H1 (cell line): ENCODE measurements at regions not wholly inside any gene's neighbourhood (a gene's known extent, or its start where the extent isn't known, plus 50 kb on each side); places are given as distances from the start of the nearest gene placed in this dataset.

Experiments used
- POU5F1 ChIP-seq: IDR thresholded peaks from 2 replicates; pipeline ENCODE4 v1.6.1; 2011; ENCODE audit warnings: low read depth, mild to moderate bottlenecking, low read length, moderate library complexity

- no peak for TF ChIP-seq POU5F1
Measured at GRCh38 chr17:5870231-5870953, 199.8 kb upstream of the WSCD1 start (continued).
